Caco-2 (cell line): ENCODE measurements at regions not wholly inside any gene's neighbourhood (a gene's known extent, or its start where the extent isn't known, plus 50 kb on each side); places are given as distances from the start of the nearest gene placed in this dataset.

ENCODE experiments used
- BruUV-seq: library from RNA; stranded (reverse); fragments of 400-500 nt; replicated peaks from 2 replicates; lab custom pipeline; 2021; lab: Mats Ljungman, UMichigan
- CTCF ChIA-PET: fragments of 300-600 bp; sonication (Branson Sonifier 250); formaldehyde crosslinking; loops from one replicate; lab custom pipeline; 2022; ENCODE audit warnings: antibody characterized with exemption; lab: Charles Lee
- POLR2A ChIA-PET: fragments of 300-600 bp; sonication (Branson Sonifier 250); formaldehyde crosslinking; loops from one replicate; lab custom pipeline; 2022; ENCODE audit warnings: antibody characterized with exemption; lab: Charles Lee
- DNase-seq, 2 experiments: peaks; one replicate each; pipeline versions ENCODE4 v3.0.0 to v3.0.0-alpha.2; 2020 to 2022
- H3K27me3 ChIP-seq: replicated peaks from 2 replicates; pipeline ENCODE4 v1.6.0; 2011; ENCODE audit warnings: low read length; ENCODE audit not compliant: control insufficient read depth, insufficient read depth
- H3K36me3 ChIP-seq: 2 replicates; pipeline ENCODE4 v1.5.1; 2011; ENCODE audit warnings: low read length; ENCODE audit not compliant: control insufficient read depth, insufficient read depth
- H3K4me1 ChIP-seq: fragments of 250-450 bp; sonication (Bioruptor Pico); 2 replicates; pipeline ENCODE4 v1.5.1; 2020; ENCODE audit warnings: mild to moderate bottlenecking
- H3K4me3 ChIP-seq: 2 replicates; pipeline ENCODE4 v1.5.1; 2011; ENCODE audit warnings: low read depth, mild to moderate bottlenecking, control low read depth, low read length
- H3K9me3 ChIP-seq: fragments of 250-450 bp; sonication (Bioruptor Pico); 2 replicates; pipeline ENCODE4 v1.5.1; 2020; ENCODE audit warnings: mild to moderate bottlenecking, moderate library complexity
- H3K27ac Mint-ChIP-seq: one replicate; pipeline ENCODE4 v1.8.0; 2022; ENCODE audit warnings: mixed read lengths; ENCODE audit not compliant: unreplicated experiment
- H3K27me3 Mint-ChIP-seq: one replicate; pipeline ENCODE4 v1.8.0; 2022; ENCODE audit warnings: mixed read lengths; ENCODE audit not compliant: insufficient read depth, unreplicated experiment
- H3K36me3 Mint-ChIP-seq: one replicate; pipeline ENCODE4 v1.8.0; 2022; ENCODE audit warnings: mild to moderate bottlenecking, mixed read lengths; ENCODE audit not compliant: insufficient read depth, unreplicated experiment
- H3K4me1 Mint-ChIP-seq: one replicate; pipeline ENCODE4 v1.8.0; 2022; ENCODE audit warnings: low read depth, mixed read lengths; ENCODE audit not compliant: unreplicated experiment
- H3K4me3 Mint-ChIP-seq: one replicate; pipeline ENCODE4 v1.8.0; 2022; ENCODE audit warnings: mild to moderate bottlenecking, moderate library complexity, mixed read lengths; ENCODE audit not compliant: unreplicated experiment
- H3K9me3 Mint-ChIP-seq: one replicate; pipeline ENCODE4 v1.8.0; 2022; ENCODE audit warnings: mixed read lengths; ENCODE audit not compliant: unreplicated experiment
- CTCF ChIP-seq, 2 experiments: fragments of 200-600 bp in 1 of 2; IDR thresholded peaks; 1 replicate in 1 of 2; 2 replicates in 1 of 2; pipeline versions ENCODE4 v1.5.1 to v1.8.0; 2011 to 2022; ENCODE audit warnings: antibody characterized with exemption in 1 of 2, control low read depth in 1 of 2, inconsistent platforms in 1 of 2, low read depth in 1 of 2, low read length in 1 of 2, mild to moderate bottlenecking in 1 of 2, moderate library complexity in 1 of 2; ENCODE audit not compliant: insufficient read depth in 1 of 2, severe bottlenecking in 1 of 2, unreplicated experiment in 1 of 2
- intact Hi-C: fragments of 100-400 bp; cut with micrococcal nuclease; formaldehyde crosslinking; loops from one replicate; pipeline ENCODE4 v1.10.0; 2022; ENCODE audit not compliant: unreplicated experiment

- H3K27me3 Mint-ChIP-seq = peaks cover 3% of the 10 kb centered on the region
- no peaks in the 10 kb centered on the region for H3K9me3 Mint-ChIP-seq
- no peaks in the 10 kb centered on the region for H3K4me1 Mint-ChIP-seq
- no peaks in the 10 kb centered on the region for H3K36me3 Mint-ChIP-seq
- H3K36me3 ChIP-seq = no peaks in the 10 kb centered on the region
- BruUV-seq = no TSS peak
- H3K4me1 ChIP-seq = no peaks in the 10 kb centered on the region
- no peak overlapping the region for H3K4me3 Mint-ChIP-seq
- H3K4me3 ChIP-seq = no peak overlapping the region
- POLR2A ChIA-PET = no interaction called here
- no peak for DNase-seq
- H3K9me3 ChIP-seq = no peaks in the 10 kb centered on the region
- no peaks in the 10 kb centered on the region for H3K27me3 ChIP-seq
- intact Hi-C loops = no loop called here
- no peak for TF ChIP-seq CTCF (IDR thresholded peaks at IDR 0.05; ENCODE audit: insufficient read depth in 1 of 2, low read depth in 1 of 2, low read length in 1 of 2, severe bottlenecking in 1 of 2, unreplicated experiment in 1 of 2)
- CTCF ChIA-PET = no interaction called here
- no peak overlapping the region for H3K27ac Mint-ChIP-seq
These were observed 859.1 kb upstream of the GCFC2 start for GRCh38 chr2:76569819-76570218.

- Histone ChIP-seq H3K4me1 (no peaks in the 10 kb centered on the region), H3K4me3 (no peak overlapping the region), H3K27me3 (no peaks in the 10 kb centered on the region), H3K36me3 (no peaks in the 10 kb centered on the region), H3K9me3 (no peaks in the 10 kb centered on the region)
- BruUV-seq = no TSS peak
- Mint-ChIP-seq H3K27me3 (no peaks in the 10 kb centered on the region), H3K9me3 (no peaks in the 10 kb centered on the region), H3K36me3 (no peaks in the 10 kb centered on the region), H3K4me3 (no peak overlapping the region), H3K4me1 (no peaks in the 10 kb centered on the region), H3K27ac (no peak overlapping the region)
- CTCF ChIA-PET = no interaction called here
- POLR2A ChIA-PET = no interaction called here
- DNase-seq = no peak
- TF ChIP-seq CTCF (IDR thresholded peaks at IDR 0.05; ENCODE audit: insufficient read depth in 1 of 2, low read depth in 1 of 2, low read length in 1 of 2, severe bottlenecking in 1 of 2, unreplicated experiment in 1 of 2) = no peak
- intact Hi-C loops = no loop called here
These were observed 856.8 kb upstream of the GCFC2 start for GRCh38 chr2:76567478-76567877.

- BruUV-seq = no TSS peak
- Histone ChIP-seq H3K9me3 (no peaks in the 10 kb centered on the region), H3K4me3 (no peak overlapping the region), H3K4me1 (no peaks in the 10 kb centered on the region), H3K36me3 (no peaks in the 10 kb centered on the region), H3K27me3 (no peaks in the 10 kb centered on the region)
- ChIA-PET CTCF (no interaction called here), POLR2A (no interaction called here)
- Mint-ChIP-seq H3K4me3 (no peak overlapping the region), H3K36me3 (no peaks in the 10 kb centered on the region), H3K4me1 (no peaks in the 10 kb centered on the region), H3K9me3 (no peaks in the 10 kb centered on the region), H3K27me3 (no peaks in the 10 kb centered on the region), H3K27ac (no peak overlapping the region)
- intact Hi-C loops = no loop called here
- no peak for DNase-seq
- no peak for TF ChIP-seq CTCF (IDR thresholded peaks at IDR 0.05; ENCODE audit: insufficient read depth in 1 of 2, low read depth in 1 of 2, low read length in 1 of 2, severe bottlenecking in 1 of 2, unreplicated experiment in 1 of 2)
These were observed 854.0 kb upstream of the GCFC2 start for GRCh38 chr2:76564734-76565133.
